ENCODE measurements at regions not wholly inside any gene's neighbourhood (a gene's known extent, or its start where the extent isn't known, plus 50 kb on each side); places are given as distances from the start of the nearest gene placed in this dataset.

DNA sequence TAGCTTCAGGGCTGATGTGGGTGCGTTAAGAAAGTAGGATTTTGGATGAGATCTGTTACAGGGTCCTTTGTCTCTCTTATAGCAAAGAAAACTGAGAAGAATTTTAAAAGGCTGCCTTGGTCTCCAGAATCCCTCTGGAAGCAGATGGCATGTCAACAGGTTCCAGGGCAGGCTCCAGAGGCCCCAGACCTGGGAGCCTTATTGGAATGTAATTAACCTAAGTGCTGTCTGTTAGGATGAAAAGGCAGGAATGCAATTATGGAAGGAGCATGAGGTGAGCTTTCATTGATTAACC is 97.2 kb upstream of the PKDCC start:
- TF ChIP-seq, protein P1, sequence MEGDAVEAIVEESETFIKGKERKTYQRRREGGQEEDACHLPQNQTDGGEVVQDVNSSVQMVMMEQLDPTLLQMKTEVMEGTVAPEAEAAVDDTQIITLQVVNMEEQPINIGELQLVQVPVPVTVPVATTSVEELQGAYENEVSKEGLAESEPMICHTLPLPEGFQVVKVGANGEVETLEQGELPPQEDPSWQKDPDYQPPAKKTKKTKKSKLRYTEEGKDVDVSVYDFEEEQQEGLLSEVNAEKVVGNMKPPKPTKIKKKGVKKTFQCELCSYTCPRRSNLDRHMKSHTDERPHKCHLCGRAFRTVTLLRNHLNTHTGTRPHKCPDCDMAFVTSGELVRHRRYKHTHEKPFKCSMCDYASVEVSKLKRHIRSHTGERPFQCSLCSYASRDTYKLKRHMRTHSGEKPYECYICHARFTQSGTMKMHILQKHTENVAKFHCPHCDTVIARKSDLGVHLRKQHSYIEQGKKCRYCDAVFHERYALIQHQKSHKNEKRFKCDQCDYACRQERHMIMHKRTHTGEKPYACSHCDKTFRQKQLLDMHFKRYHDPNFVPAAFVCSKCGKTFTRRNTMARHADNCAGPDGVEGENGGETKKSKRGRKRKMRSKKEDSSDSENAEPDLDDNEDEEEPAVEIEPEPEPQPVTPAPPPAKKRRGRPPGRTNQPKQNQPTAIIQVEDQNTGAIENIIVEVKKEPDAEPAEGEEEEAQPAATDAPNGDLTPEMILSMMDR (IDR thresholded peaks at IDR 0.05): no peak
- TF ChIP-seq POLR2A (IDR thresholded peaks at IDR 0.05): no peak

Data from esophagus squamous epithelium (tissue), 4 donors.